ENCODE measurements at regions not wholly inside any gene's neighbourhood (a gene's known extent, or its start where the extent isn't known, plus 50 kb on each side); places are given as distances from the start of the nearest gene placed in this dataset.

DNA sequence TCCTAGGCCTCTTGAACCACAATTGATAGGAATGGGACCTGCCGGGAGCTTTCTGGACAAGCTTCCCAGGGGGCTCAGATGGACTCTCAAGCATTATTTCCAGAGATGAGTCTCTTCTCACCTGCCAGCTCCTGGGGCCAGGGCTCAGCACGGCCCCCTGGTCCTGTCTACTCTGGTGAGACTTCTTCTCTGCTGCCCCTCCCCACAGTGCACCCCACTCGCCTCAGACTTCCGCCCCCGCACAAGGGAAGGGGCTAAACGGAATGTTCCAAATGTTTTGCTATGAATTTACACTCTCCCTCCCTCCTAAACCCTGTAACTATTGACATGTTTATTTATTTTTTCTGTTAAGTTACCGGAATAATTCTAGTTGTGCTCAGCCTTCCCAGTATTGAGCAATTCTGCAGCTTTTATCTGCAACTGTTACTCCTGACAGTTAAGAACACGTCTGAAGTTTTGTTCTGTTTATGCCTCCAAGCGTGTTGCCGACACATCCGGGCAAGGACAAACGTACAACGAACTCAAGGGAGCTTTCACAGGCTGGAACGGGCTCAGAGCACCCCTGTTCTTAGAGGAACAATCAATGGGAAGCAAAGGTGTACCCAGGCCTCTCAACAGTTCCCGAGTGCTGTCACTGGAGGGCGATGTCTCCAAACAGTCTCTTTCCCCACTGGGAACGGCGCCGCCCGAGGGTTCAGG is 55.2 kb downstream of the FHIP2A start:
- Histone ChIP-seq H2AFZ (replicated peaks; ENCODE audit: low read length, poor library complexity) (peak overlapping the region; percentile 92), H4K20me1 (ENCODE audit: insufficient read depth, low read length) (no peaks in the 10 kb centered on the region), H4K5ac (ENCODE audit: low read depth, low read length) (no peak overlapping the region), H3K18ac (ENCODE audit: low read depth, low read length) (no peak overlapping the region), H3K4me3 (ENCODE audit: insufficient read depth, low read depth, low read length) (no peak overlapping the region), H3K27me3 (ENCODE audit: control insufficient read depth, insufficient read depth, low read length) (no peaks in the 10 kb centered on the region), H3K79me1 (ENCODE audit: low read depth in 1 of 2, low read length in 2 of 2) (no peaks in the 10 kb centered on the region), H3K27ac (ENCODE audit: insufficient read depth, low read length) (no peak overlapping the region), H3K36me3 (ENCODE audit: control insufficient read depth, insufficient read depth, low read length) (no peaks in the 10 kb centered on the region), H3K9ac (ENCODE audit: low read depth, low read length) (no peak overlapping the region), H3K23ac (ENCODE audit: low read depth, low read length) (no peak overlapping the region), H2BK120ac (ENCODE audit: low read depth, low read length) (peak overlapping the region; percentile 69; the same call in 1 of the 2 replicates), H2BK5ac (ENCODE audit: low read depth, low read length, poor library complexity, severe bottlenecking) (no peak overlapping the region), H3K9me3 (ENCODE audit: control insufficient read depth, insufficient read depth, low read length) (no peaks in the 10 kb centered on the region), H4K8ac (ENCODE audit: low read depth in 2 of 2, low read length in 2 of 2) (no peak overlapping the region; a peak in 1 of 4 replicates), H3K4ac (ENCODE audit: low read depth, low read length) (peak overlapping the region; percentile 45; the same call in 1 of the 2 replicates), H3K14ac (replicated peaks; ENCODE audit: low read depth, low read length) (peak overlapping the region; percentile 82), H3K4me2 (ENCODE audit: low read depth, low read length) (peak overlapping the region; percentile 48; the same call in 1 of the 2 replicates), H4K91ac (ENCODE audit: insufficient read depth, low read depth, low read length) (0 out of 2 replicates have a peak overlapping the region, but pooled peaks have one; percentile 8), H3K56ac (ENCODE audit: extremely low read depth, insufficient read depth, low read length) (no peak overlapping the region), H3K4me1 (ENCODE audit: control insufficient read depth, insufficient read depth, low read length) (0 out of 2 replicates have a peak, but pooled peaks cover 2% of the 10 kb centered on the region), H2BK20ac (ENCODE audit: low read depth, low read length) (peak overlapping the region; percentile 92), H2AK5ac (ENCODE audit: low read depth, low read length) (no peak overlapping the region), H3K9me1 (ENCODE audit: insufficient read depth, low read length) (no peaks in the 10 kb centered on the region), H2AK9ac (replicated peaks; ENCODE audit: low read depth, low read length, poor library complexity) (no peak overlapping the region), H2BK15ac (ENCODE audit: low read depth, low read length) (no peak overlapping the region)
- CTCF ChIA-PET, result interaction anchor here (0.5 to 1.8 kb wide), 17 partner anchors 8 to 289 kb away, joined by 3 to 9 read pairs (median 3); partner anchors contain the start of gene TRUB1
- ATAC-seq (ENCODE audit: low read depth), result peak; percentile 88
- intact Hi-C loops (cut with micrococcal nuclease) (loop anchor here (1.0 to 10.0 kb wide), 7 partner anchors 118 to 574 kb away; partner anchors contain the start of gene ATRNL1), in situ Hi-C loops (cut with MboI; ENCODE audit: low sequenced_read_pairs) (loop anchor here (10.0 to 25.0 kb wide), 2 partner anchors 248 to 536 kb away; no protein-coding TSS in a partner anchor), dilution Hi-C loops (cut with HindIII; ENCODE audit: low sequenced_read_pairs, unreplicated experiment) (no loop called here)
- peak; percentile 58 for DNase-seq
- 20% methylated on average over 8 of the region's 20 CpGs; no CpG with 5 or more reads in 1 of the 2 experiments for WGBS, 2 experiments (ENCODE audit: extremely low coverage in 2 of 2, insufficient read length in 1 of 2)
- POLR2A ChIA-PET (ENCODE audit: unreplicated experiment), result no interaction called here
- BruUV-seq (replicated peaks), result no TSS peak
- TF ChIP-seq CHD1 (IDR thresholded peaks at IDR 0.05; ENCODE audit: low read depth, low read length), result no peak
- TF ChIP-seq SMC3 (IDR thresholded peaks at IDR 0.05; ENCODE audit: low read depth, low read length), result peak; percentile 80
- TF ChIP-seq BHLHE40 (IDR thresholded peaks at IDR 0.05; ENCODE audit: low read depth, low read length), result no peak
- TF ChIP-seq, protein P1, sequence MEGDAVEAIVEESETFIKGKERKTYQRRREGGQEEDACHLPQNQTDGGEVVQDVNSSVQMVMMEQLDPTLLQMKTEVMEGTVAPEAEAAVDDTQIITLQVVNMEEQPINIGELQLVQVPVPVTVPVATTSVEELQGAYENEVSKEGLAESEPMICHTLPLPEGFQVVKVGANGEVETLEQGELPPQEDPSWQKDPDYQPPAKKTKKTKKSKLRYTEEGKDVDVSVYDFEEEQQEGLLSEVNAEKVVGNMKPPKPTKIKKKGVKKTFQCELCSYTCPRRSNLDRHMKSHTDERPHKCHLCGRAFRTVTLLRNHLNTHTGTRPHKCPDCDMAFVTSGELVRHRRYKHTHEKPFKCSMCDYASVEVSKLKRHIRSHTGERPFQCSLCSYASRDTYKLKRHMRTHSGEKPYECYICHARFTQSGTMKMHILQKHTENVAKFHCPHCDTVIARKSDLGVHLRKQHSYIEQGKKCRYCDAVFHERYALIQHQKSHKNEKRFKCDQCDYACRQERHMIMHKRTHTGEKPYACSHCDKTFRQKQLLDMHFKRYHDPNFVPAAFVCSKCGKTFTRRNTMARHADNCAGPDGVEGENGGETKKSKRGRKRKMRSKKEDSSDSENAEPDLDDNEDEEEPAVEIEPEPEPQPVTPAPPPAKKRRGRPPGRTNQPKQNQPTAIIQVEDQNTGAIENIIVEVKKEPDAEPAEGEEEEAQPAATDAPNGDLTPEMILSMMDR (conservative IDR thresholded peaks at IDR 0.05; ENCODE audit: low read depth, low read length), result peak; percentile 87
- TF ChIP-seq RFX5 (IDR thresholded peaks at IDR 0.05; ENCODE audit: low read depth, low read length), result no peak
- no peak for TF ChIP-seq MAFK (IDR thresholded peaks at IDR 0.05; ENCODE audit: low read depth, low read length)
- no peak for TF ChIP-seq USF2 (IDR thresholded peaks at IDR 0.05; ENCODE audit: low read depth, low read length)
- TF ChIP-seq RAD21 (IDR thresholded peaks at IDR 0.05; ENCODE audit: low read length), result peak; percentile 91
- TF ChIP-seq CEBPB (IDR thresholded peaks at IDR 0.05; ENCODE audit: low read depth, low read length), result peak; percentile 86
- no peak for TF ChIP-seq MAZ (IDR thresholded peaks at IDR 0.05; ENCODE audit: borderline replicate concordance, low read depth, low read length)
- TF ChIP-seq, protein P2, sequence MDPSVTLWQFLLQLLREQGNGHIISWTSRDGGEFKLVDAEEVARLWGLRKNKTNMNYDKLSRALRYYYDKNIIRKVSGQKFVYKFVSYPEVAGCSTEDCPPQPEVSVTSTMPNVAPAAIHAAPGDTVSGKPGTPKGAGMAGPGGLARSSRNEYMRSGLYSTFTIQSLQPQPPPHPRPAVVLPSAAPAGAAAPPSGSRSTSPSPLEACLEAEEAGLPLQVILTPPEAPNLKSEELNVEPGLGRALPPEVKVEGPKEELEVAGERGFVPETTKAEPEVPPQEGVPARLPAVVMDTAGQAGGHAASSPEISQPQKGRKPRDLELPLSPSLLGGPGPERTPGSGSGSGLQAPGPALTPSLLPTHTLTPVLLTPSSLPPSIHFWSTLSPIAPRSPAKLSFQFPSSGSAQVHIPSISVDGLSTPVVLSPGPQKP (IDR thresholded peaks at IDR 0.05; ENCODE audit: borderline replicate concordance, low read depth, low read length), result no peak
- TF ChIP-seq NFE2L2 (IDR thresholded peaks at IDR 0.05; ENCODE audit: low read depth, low read length), result no peak
- TF ChIP-seq MXI1 (IDR thresholded peaks at IDR 0.05; ENCODE audit: borderline replicate concordance, low read depth, low read length), result no peak
- TF ChIP-seq FOS (IDR thresholded peaks at IDR 0.05; ENCODE audit: low read depth, low read length), result no peak
- no peak for TF ChIP-seq POLR2A (IDR thresholded peaks at IDR 0.05; ENCODE audit: low read depth, low read length)
